T-cell (primary cell): ENCODE measurements at regions not wholly inside any gene's neighbourhood (a gene's known extent, or its start where the extent isn't known, plus 50 kb on each side); places are given as distances from the start of the nearest gene placed in this dataset.

Experiments
- ATAC-seq, 4 experiments: fragments of 200-7000 bp in 3 of 4; fragments of 150-1000 bp in 1 of 4; cut with Tn5 transposase; replicated peaks in 1 of 4; 1 replicate in 3 of 4; 2 replicates in 1 of 4; pipeline ENCODE4 v1.10.0; 2021; ENCODE audit warnings: moderate library complexity in 3 of 4, mild to moderate bottlenecking in 2 of 4, moderate number of reproducible peaks in 1 of 4
- CTCF ChIA-PET, 2 donors: fragments of 300-600 bp; sonication (Branson Sonifier 250); formaldehyde crosslinking; loops; one replicate each; lab custom pipeline; 2022; ENCODE audit warnings: antibody characterized with exemption in 2 of 2; lab: Charles Lee
- POLR2A ChIA-PET, 2 donors: fragments of 300-600 bp; sonication (Branson Sonifier 250); formaldehyde crosslinking; loops; one replicate each; lab custom pipeline; 2022; ENCODE audit warnings: antibody characterized with exemption in 2 of 2; lab: Charles Lee
- DNase-seq, 35 experiments: peaks; one replicate each; pipeline versions ENCODE4 v3.0.0 to v3.0.0-alpha.2; 2013 to 2023
- H3K27ac ChIP-seq: one replicate; pipeline ENCODE4 v1.5.1; 2013; ENCODE audit warnings: low read length
- H3K27me3 ChIP-seq, 2 experiments: replicated peaks in 1 of 2; 1 replicate in 1 of 2; 2 replicates in 1 of 2; pipeline versions ENCODE4 v1.6.1 to v1.7.0; 2013; ENCODE audit warnings: low read length in 1 of 2, mixed read lengths in 1 of 2; ENCODE audit not compliant: control insufficient read depth in 2 of 2, insufficient read depth in 2 of 2; ENCODE audit errors: extremely low read depth in 1 of 2
- H3K36me3 ChIP-seq, 2 donors: 1 replicate in 1 of 2; 2 replicates in 1 of 2; pipeline versions ENCODE4 v1.6.1 to v1.7.0; 2013; ENCODE audit warnings: low read length in 1 of 2; ENCODE audit not compliant: control insufficient read depth in 2 of 2, insufficient read depth in 1 of 2; ENCODE audit errors: extremely low read depth in 1 of 2
- H3K4me1 ChIP-seq, 2 experiments: 1 replicate in 1 of 2; 2 replicates in 1 of 2; pipeline versions ENCODE4 v1.6.1 to v1.7.0; 2013; ENCODE audit warnings: low read length in 2 of 2, mixed read lengths in 1 of 2; ENCODE audit not compliant: insufficient read depth in 2 of 2, control insufficient read depth in 1 of 2; ENCODE audit errors: extremely low read depth in 1 of 2
- H3K4me3 ChIP-seq, 2 donors: 1 replicate in 1 of 2; 2 replicates in 1 of 2; pipeline versions ENCODE4 v1.5.1 to v1.7.0; 2013; ENCODE audit warnings: mild to moderate bottlenecking in 2 of 2, low read length in 1 of 2, moderate library complexity in 1 of 2; ENCODE audit not compliant: control insufficient read depth in 1 of 2; ENCODE audit errors: extremely low read depth in 1 of 2
- H3K9me3 ChIP-seq: 2 replicates; pipeline ENCODE4 v1.7.0; 2013
- H3K27ac Mint-ChIP-seq, 2 donors: one replicate each; pipeline ENCODE4 v1.8.0; 2020 to 2021; ENCODE audit warnings: mild to moderate bottlenecking in 2 of 2, mixed read lengths in 2 of 2
- H3K27me3 Mint-ChIP-seq, 2 donors: one replicate each; pipeline ENCODE4 v1.8.0; 2021 to 2022; ENCODE audit warnings: mixed read lengths in 2 of 2
- H3K36me3 Mint-ChIP-seq: one replicate; pipeline ENCODE4 v1.8.0; 2021; ENCODE audit warnings: mixed read lengths
- H3K4me1 Mint-ChIP-seq, 3 donors: one replicate each; pipeline ENCODE4 v1.8.0; 2020 to 2022; ENCODE audit warnings: mixed read lengths in 3 of 3, mild to moderate bottlenecking in 1 of 3
- H3K4me3 Mint-ChIP-seq, 3 donors: one replicate each; pipeline ENCODE4 v1.8.0; 2020 to 2022; ENCODE audit warnings: mild to moderate bottlenecking in 3 of 3, mixed read lengths in 3 of 3, moderate library complexity in 3 of 3
- H3K9me3 Mint-ChIP-seq, 3 donors: one replicate each; pipeline ENCODE4 v1.8.0; 2020 to 2022; ENCODE audit warnings: mixed read lengths in 3 of 3
- WGBS: methylation state at CpG from one replicate; pipeline ENCODE4 v1.1.5; 2013; ENCODE audit warnings: missing lambda C conversion rate; ENCODE audit not compliant: insufficient coverage; 5-methylcytosine and 5-hydroxymethylcytosine counted together

DNA sequence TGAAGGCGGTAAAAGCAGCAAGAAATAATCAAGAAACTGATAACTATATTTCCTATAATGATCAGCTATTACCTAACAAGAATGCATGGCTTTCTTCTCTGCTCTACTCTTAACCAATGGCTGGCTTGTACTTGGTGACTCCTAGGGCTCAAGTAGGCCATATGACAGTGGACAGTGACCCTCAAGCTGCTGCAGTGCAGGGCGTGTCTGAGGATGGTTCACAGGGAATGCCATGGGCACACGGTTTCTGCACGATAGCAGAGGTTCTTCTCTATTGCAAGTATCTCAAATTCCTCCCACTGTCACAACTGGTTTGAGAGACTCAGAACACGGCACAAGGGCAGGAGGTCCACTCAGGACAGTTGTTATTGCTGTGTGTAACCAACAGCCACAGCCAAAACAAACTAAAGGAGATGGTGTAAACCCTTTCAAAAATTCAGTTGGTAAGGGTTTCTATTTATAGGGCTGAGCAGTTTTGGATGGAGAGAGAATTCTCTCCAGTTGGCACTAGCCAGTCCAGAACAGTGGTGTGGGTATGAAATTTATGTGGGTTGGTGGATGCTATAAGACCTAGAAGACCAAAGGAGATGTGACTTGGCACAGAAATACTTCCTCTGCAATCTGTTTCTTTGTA is 103.2 kb upstream of the ST8SIA2 start:
- Histone ChIP-seq H3K4me3 (no peak overlapping the region), H3K4me1 (no peaks in the 10 kb centered on the region), H3K36me3 (no peaks in the 10 kb centered on the region), H3K9me3 (no peaks in the 10 kb centered on the region), H3K27ac (no peak overlapping the region), H3K27me3 (peaks cover 0 to 5% of the 10 kb centered on the region in 2 experiments)
- ChIA-PET CTCF (no interaction called here), POLR2A (no interaction called here)
- ATAC-seq (no peak), DNase-seq (no peak)
- peaks cover 6% of the 10 kb centered on the region in 3 donors for H3K4me1 Mint-ChIP-seq
- peaks cover 7 to 18% of the 10 kb centered on the region in 2 donors for H3K27me3 Mint-ChIP-seq
- no peak overlapping the region for H3K27ac Mint-ChIP-seq
- H3K36me3 Mint-ChIP-seq, result no peaks in the 10 kb centered on the region
- no peaks in the 10 kb centered on the region for H3K9me3 Mint-ChIP-seq
- no CpG with 5 or more reads among the region's 5 CpGs for WGBS
- H3K4me3 Mint-ChIP-seq, result no peak overlapping the region

- Mint-ChIP-seq H3K27ac (no peak overlapping the region), H3K4me3 (no peak overlapping the region), H3K27me3 (peaks cover 7 to 18% of the 10 kb centered on the region in 2 donors), H3K36me3 (no peaks in the 10 kb centered on the region), H3K9me3 (no peaks in the 10 kb centered on the region), H3K4me1 (peaks cover 6% of the 10 kb centered on the region in 3 donors)
- ATAC-seq, result no peak
- Histone ChIP-seq H3K9me3 (no peaks in the 10 kb centered on the region), H3K4me1 (no peaks in the 10 kb centered on the region), H3K36me3 (no peaks in the 10 kb centered on the region), H3K27me3 (peaks cover 0 to 5% of the 10 kb centered on the region in 2 experiments), H3K27ac (no peak overlapping the region), H3K4me3 (no peak overlapping the region)
- ChIA-PET CTCF (no interaction called here), POLR2A (no interaction called here)
- WGBS, result no CpG with 5 or more reads among the region's 4 CpGs
- DNase-seq, result no peak
Observed at GRCh38 chr15:92291900-92292299, 101.8 kb upstream of the ST8SIA2 start.

DNA sequence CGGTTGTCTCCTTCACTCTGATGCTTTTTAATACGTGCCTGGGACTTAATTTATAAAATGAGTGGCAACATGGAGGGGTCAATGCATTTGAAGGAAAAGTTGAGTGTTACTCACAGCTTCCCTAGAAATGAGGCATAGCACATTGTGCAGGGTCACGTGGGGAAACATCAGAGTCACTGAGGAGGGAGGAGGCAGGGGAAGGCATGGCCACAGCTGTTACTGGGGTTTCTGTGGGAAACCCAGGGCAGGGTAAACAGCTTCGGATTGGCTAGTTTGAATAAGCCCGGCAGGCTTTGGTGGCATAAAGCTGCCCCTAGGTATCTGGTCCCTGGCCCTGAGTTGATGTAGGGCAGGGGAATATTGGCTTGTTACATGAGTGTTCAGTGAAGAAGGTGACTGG is 98.9 kb upstream of the ST8SIA2 start:
- no peak overlapping the region for H3K4me3 ChIP-seq
- H3K27ac ChIP-seq, result no peak overlapping the region
- no peaks in the 10 kb centered on the region for H3K4me1 ChIP-seq
- WGBS, result 0% methylated on average over 1 of the region's 5 CpGs
- H3K36me3 Mint-ChIP-seq, result no peaks in the 10 kb centered on the region
- H3K27me3 ChIP-seq, result peaks cover 0 to 7% of the 10 kb centered on the region in 2 experiments
- no peaks in the 10 kb centered on the region for H3K36me3 ChIP-seq
- H3K4me1 Mint-ChIP-seq, result no peaks in the 10 kb centered on the region
- ChIA-PET POLR2A (no interaction called here), CTCF (no interaction called here)
- peaks cover 10 to 17% of the 10 kb centered on the region in 2 donors for H3K27me3 Mint-ChIP-seq
- H3K27ac Mint-ChIP-seq, result no peak overlapping the region
- no peak for DNase-seq
- ATAC-seq, result no peak
- H3K4me3 Mint-ChIP-seq, result no peak overlapping the region
- no peaks in the 10 kb centered on the region for H3K9me3 Mint-ChIP-seq
- H3K9me3 ChIP-seq, result no peaks in the 10 kb centered on the region

- Histone ChIP-seq H3K9me3 (no peaks in the 10 kb centered on the region), H3K27me3 (peaks cover 0 to 12% of the 10 kb centered on the region in 2 experiments), H3K27ac (no peak overlapping the region), H3K4me3 (no peak overlapping the region), H3K4me1 (no peaks in the 10 kb centered on the region), H3K36me3 (no peaks in the 10 kb centered on the region)
- H3K4me1 Mint-ChIP-seq, result no peaks in the 10 kb centered on the region
- no peaks in the 10 kb centered on the region for H3K36me3 Mint-ChIP-seq
- 22% methylated on average over 9 of the region's 12 CpGs for WGBS
- DNase-seq (no peak), ATAC-seq (no peak)
- no peak overlapping the region for H3K27ac Mint-ChIP-seq
- peaks cover 3 to 10% (median 5%) of the 10 kb centered on the region in 3 donors for H3K9me3 Mint-ChIP-seq
- peaks cover 21 to 31% of the 10 kb centered on the region in 2 donors for H3K27me3 Mint-ChIP-seq
- POLR2A ChIA-PET, result no interaction called here
- H3K4me3 Mint-ChIP-seq, result no peak overlapping the region
- CTCF ChIA-PET, result interaction anchor here in 1 of 2 donors (0.6 kb wide), 1 partner anchor 1359 kb away, joined by 3 read pairs; no protein-coding TSS in a partner anchor
Observed at GRCh38 chr15:92304223-92304975, 89.3 kb upstream of the ST8SIA2 start.

DNA sequence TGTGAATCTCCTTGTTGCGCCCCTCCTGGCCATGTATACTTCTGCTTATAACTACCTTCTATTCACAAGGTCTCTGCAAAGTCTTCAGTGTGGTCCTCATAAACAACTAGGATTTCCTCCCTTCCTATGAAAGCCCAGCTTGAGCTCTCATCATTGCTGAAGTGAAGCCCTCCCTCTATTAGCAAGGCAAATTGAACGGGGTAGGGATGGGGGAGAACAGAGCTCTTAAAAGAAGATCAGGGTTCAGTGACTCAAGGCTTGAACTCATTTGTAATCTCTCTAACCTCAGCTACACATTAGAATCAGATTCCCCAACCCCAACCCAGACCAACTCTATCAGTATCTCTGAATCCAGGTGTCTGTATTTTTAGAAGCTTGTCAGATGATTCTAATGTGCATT is 88.3 kb upstream of the ST8SIA2 start:
- Mint-ChIP-seq H3K4me1 (no peaks in the 10 kb centered on the region), H3K9me3 (peaks cover 2 to 10% (median 3%) of the 10 kb centered on the region in 3 donors), H3K4me3 (no peak overlapping the region), H3K27ac (no peak overlapping the region), H3K36me3 (no peaks in the 10 kb centered on the region), H3K27me3 (peaks cover 21 to 31% of the 10 kb centered on the region in 2 donors)
- Histone ChIP-seq H3K36me3 (no peaks in the 10 kb centered on the region), H3K9me3 (no peaks in the 10 kb centered on the region), H3K27me3 (peaks cover 0 to 12% of the 10 kb centered on the region in 2 experiments), H3K4me1 (no peaks in the 10 kb centered on the region), H3K4me3 (no peak overlapping the region), H3K27ac (no peak overlapping the region)
- CTCF ChIA-PET, result no interaction called here
- no peak for ATAC-seq
- POLR2A ChIA-PET, result no interaction called here
- no peak for DNase-seq
- WGBS, result 100% methylated on average over 1 of the region's 2 CpGs

DNA sequence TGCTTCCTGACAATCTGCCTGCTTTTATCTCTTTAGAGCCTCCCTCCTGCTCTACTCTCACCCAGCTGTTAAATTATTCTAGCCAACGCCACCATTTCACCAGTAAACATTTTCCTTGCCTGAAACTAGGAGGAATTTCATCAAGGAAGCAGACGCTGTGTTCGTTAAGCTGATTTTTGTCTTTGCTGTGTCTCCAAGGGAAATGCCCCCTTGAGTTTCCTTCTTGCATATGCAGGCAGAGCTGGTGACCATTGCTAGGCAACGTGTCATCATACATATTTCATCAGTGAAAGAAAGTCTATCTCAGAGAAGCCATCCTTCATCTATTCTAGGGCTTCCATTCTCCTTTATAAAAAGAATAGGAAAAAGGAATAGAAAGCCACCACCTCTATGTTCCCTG is 87.0 kb upstream of the ST8SIA2 start:
- H3K4me1 Mint-ChIP-seq, result no peaks in the 10 kb centered on the region
- H3K36me3 Mint-ChIP-seq, result no peaks in the 10 kb centered on the region
- WGBS, result 40% methylated on average over 1 of the region's 4 CpGs
- peaks cover 23 to 28% of the 10 kb centered on the region in 2 donors for H3K27me3 Mint-ChIP-seq
- H3K27me3 ChIP-seq, result peaks cover 0 to 12% of the 10 kb centered on the region in 2 experiments
- H3K36me3 ChIP-seq, result no peaks in the 10 kb centered on the region
- DNase-seq (no peak), ATAC-seq (no peak)
- H3K9me3 Mint-ChIP-seq, result peaks cover 0 to 7% (median 4%) of the 10 kb centered on the region in 3 donors
- H3K9me3 ChIP-seq, result no peaks in the 10 kb centered on the region
- ChIA-PET POLR2A (no interaction called here), CTCF (no interaction called here)
- H3K27ac ChIP-seq, result no peak overlapping the region
- no peak overlapping the region for H3K4me3 Mint-ChIP-seq
- H3K27ac Mint-ChIP-seq, result no peak overlapping the region
- H3K4me1 ChIP-seq, result no peaks in the 10 kb centered on the region
- H3K4me3 ChIP-seq, result no peak overlapping the region
